HepG2 (cell line): ENCODE measurements at regions not wholly inside any gene's neighbourhood (a gene's known extent, or its start where the extent isn't known, plus 50 kb on each side); places are given as distances from the start of the nearest gene placed in this dataset.

Source experiments
- ATAC-seq: fragments of 200-7000 bp; cut with Tn5 transposase; 3 replicates; pipeline ENCODE4 v1.9.1; 2020; ENCODE audit warnings: mild to moderate bottlenecking, moderate library complexity
- BruUV-seq: library from RNA; stranded (reverse); fragments of 400-500 nt; replicated peaks from 2 replicates; lab custom pipeline; 2021; lab: Mats Ljungman, UMichigan
- CTCF ChIA-PET: fragments of 300-600 bp; formaldehyde crosslinking; extraction: SDS; loops from one replicate; lab custom pipeline; 2021; ENCODE audit warnings: low total read pairs, inconsistent platforms, low intra/inter-chr PET ratio; lab: Yijun Ruan, JAX
- POLR2A ChIA-PET: fragments of 350-600 bp; sonication (Branson Sonifier 250); formaldehyde crosslinking; loops from one replicate; lab custom pipeline; 2020; ENCODE audit warnings: antibody characterized with exemption, inconsistent platforms; lab: Yijun Ruan, JAX
- DNase-seq: peaks from one replicate; pipeline ENCODE4 v3.0.0-alpha.2; 2015; ENCODE audit warnings: low spot score
- FAIRE-seq: peaks from 3 replicates; lab custom pipeline; 2011; peaks lifted over from hg19 to GRCh38; lab: Jason Lieb, UNC
- H2AFZ ChIP-seq: one replicate; pipeline ENCODE4 v1.6.1; 2011; ENCODE audit warnings: low read length, inconsistent platforms
- H3K27ac ChIP-seq: fragments of 300-600 bp; 3 replicates; pipeline ENCODE4 v1.8.0; 2011; ENCODE audit warnings: mixed run types, mild to moderate bottlenecking, mixed read lengths, low read length, inconsistent platforms; ENCODE audit not compliant: insufficient read depth; ENCODE audit errors: extremely low read length
- H3K27me3 ChIP-seq, 2 experiments: fragments of 200-600 bp in 1 of 2; 2 replicates in 1 of 2; 3 replicates in 1 of 2; pipeline versions ENCODE4 v1.6.0 to v1.8.0; 2011; ENCODE audit warnings: low read length in 2 of 2, mild to moderate bottlenecking in 2 of 2, moderate library complexity in 2 of 2, inconsistent platforms in 1 of 2; ENCODE audit not compliant: insufficient read depth in 2 of 2, control insufficient read depth in 1 of 2
- H3K36me3 ChIP-seq, 2 experiments: fragments of 200-600 bp in 1 of 2; replicated peaks in 1 of 2; 2 replicates in 1 of 2; 3 replicates in 1 of 2; pipeline versions ENCODE4 v1.5.1 to v1.8.0; 2011; ENCODE audit warnings: low read length in 2 of 2, inconsistent platforms in 1 of 2; ENCODE audit not compliant: insufficient read depth in 2 of 2, control insufficient read depth in 1 of 2
- H3K4me1 ChIP-seq: 2 replicates; pipeline ENCODE4 v1.5.1; 2012; ENCODE audit warnings: low read length, inconsistent platforms; ENCODE audit not compliant: insufficient read depth
- H3K4me2 ChIP-seq: 2 replicates; pipeline ENCODE4 v1.6.0; 2011; ENCODE audit warnings: low read depth, low read length, inconsistent platforms
- H3K4me3 ChIP-seq, 3 experiments: fragments of 200-600 bp in 1 of 3; sonication (generic), shearing (Covaris generic) in 1 of 3; replicated peaks in 1 of 3; 2 replicates each; pipeline ENCODE4 v1.5.1; 2011 to 2016; ENCODE audit warnings: low read length in 3 of 3, inconsistent platforms in 2 of 3, low read depth in 2 of 3, mild to moderate bottlenecking in 2 of 3, control low read depth in 1 of 3, mixed read lengths in 1 of 3; ENCODE audit not compliant: insufficient read depth in 1 of 3
- H3K79me2 ChIP-seq: one replicate; pipeline ENCODE4 v1.6.1; 2011; ENCODE audit warnings: low read length, inconsistent platforms; ENCODE audit not compliant: insufficient read depth
- H3K9ac ChIP-seq: 2 replicates; pipeline ENCODE4 v1.6.0; 2011; ENCODE audit warnings: mild to moderate bottlenecking, low read depth, low read length, inconsistent platforms; ENCODE audit not compliant: insufficient read depth
- H3K9me3 ChIP-seq: 2 replicates; pipeline ENCODE4 v1.5.1; 2012; ENCODE audit warnings: mild to moderate bottlenecking, low read length
- H4K20me1 ChIP-seq: 2 replicates; pipeline ENCODE4 v1.6.0; 2011; ENCODE audit warnings: inconsistent platforms, mild to moderate bottlenecking, low read length, moderate library complexity; ENCODE audit not compliant: insufficient read depth
- BRCA1 ChIP-seq: sonication (generic); formaldehyde crosslinking; IDR thresholded peaks from 2 replicates; pipeline ENCODE4 v1.4.0; 2020; ENCODE audit warnings: missing genetic modification reagents
- ELF1 ChIP-seq: sonication (generic); formaldehyde crosslinking; IDR thresholded peaks from 2 replicates; pipeline ENCODE4 v1.4.0; 2020; ENCODE audit warnings: missing genetic modification reagents
- MEIS2 ChIP-seq: sonication (generic); formaldehyde crosslinking; IDR thresholded peaks from 2 replicates; pipeline ENCODE4 v1.9.0; 2021; ENCODE audit warnings: mild to moderate bottlenecking, missing genetic modification reagents
- MTA1 ChIP-seq: sonication (generic); formaldehyde crosslinking; IDR thresholded peaks from 2 replicates; pipeline ENCODE4 v1.4.0; 2020; ENCODE audit warnings: missing genetic modification reagents, mild to moderate bottlenecking, borderline replicate concordance
- SALL1 ChIP-seq: sonication (generic); formaldehyde crosslinking; IDR thresholded peaks from 2 replicates; pipeline ENCODE4 v1.8.0; 2022; ENCODE audit warnings: mild to moderate bottlenecking, missing genetic modification reagents
- SRY ChIP-seq: sonication (generic); formaldehyde crosslinking; IDR thresholded peaks from 2 replicates; pipeline ENCODE4 v1.8.0; 2022; ENCODE audit warnings: mild to moderate bottlenecking, missing genetic modification reagents
- STAG1 ChIP-seq: sonication (generic); formaldehyde crosslinking; IDR thresholded peaks from 2 replicates; pipeline ENCODE4 v1.4.0; 2020; ENCODE audit warnings: missing genetic modification reagents
- XRCC5 ChIP-seq: fragments of 200-400 bp; formaldehyde crosslinking; optimal IDR thresholded peaks from 2 replicates; pipeline ENCODE3; 2017; ENCODE audit warnings: mild to moderate bottlenecking, low read length
- YEATS2 ChIP-seq: sonication (generic); formaldehyde crosslinking; IDR thresholded peaks from 2 replicates; pipeline ENCODE4 v1.4.0; 2020; ENCODE audit warnings: missing genetic modification reagents, borderline replicate concordance
- ZC3H4 ChIP-seq: sonication (generic); formaldehyde crosslinking; IDR thresholded peaks from 2 replicates; pipeline ENCODE4 v1.4.0; 2020; ENCODE audit warnings: missing genetic modification reagents, borderline replicate concordance
- ZKSCAN8 ChIP-seq: IDR thresholded peaks from 2 replicates; pipeline ENCODE4 v1.6.1; 2016; ENCODE audit warnings: borderline replicate concordance, missing genetic modification reagents, missing compliant biosample characterization
- ZNF569 ChIP-seq: sonication (generic); formaldehyde crosslinking; IDR thresholded peaks from 2 replicates; pipeline ENCODE4 v1.5.0; 2020; ENCODE audit warnings: mild to moderate bottlenecking, missing genetic modification reagents, moderate library complexity, borderline replicate concordance
- WGBS: methylation state at CpG from one replicate; pipeline ENCODE4 v1.1.6; 2017; ENCODE audit warnings: low lambda C conversion rate; 5-methylcytosine and 5-hydroxymethylcytosine counted together
- in situ Hi-C: cut with HindIII; loops from 2 replicates; pipeline ENCODE4 v1.10.0; 2017; ENCODE audit warnings: low pct_unique_long_range_greater_than_20kb; ENCODE audit not compliant: extremely low pct_ligation_motif_present
- intact Hi-C: fragments of 100-400 bp; cut with micrococcal nuclease; formaldehyde crosslinking; loops from one replicate; pipeline ENCODE4 v1.10.0; 2022; ENCODE audit not compliant: unreplicated experiment
- TF ChIP-seq, protein P1 (sequence below): sonication (generic); formaldehyde crosslinking; IDR thresholded peaks from 2 replicates; pipeline ENCODE4 v1.4.0; 2020; ENCODE audit warnings: mild to moderate bottlenecking, missing genetic modification reagents
- TF ChIP-seq, protein P2 (sequence below): sonication (generic); formaldehyde crosslinking; IDR thresholded peaks from 2 replicates; pipeline ENCODE4 v1.4.0; 2020; ENCODE audit warnings: missing genetic modification reagents
- TF ChIP-seq, protein P3 (sequence below): sonication (generic); formaldehyde crosslinking; IDR thresholded peaks from 2 replicates; pipeline ENCODE4 v1.4.0; 2020; ENCODE audit warnings: missing genetic modification reagents

DNA sequence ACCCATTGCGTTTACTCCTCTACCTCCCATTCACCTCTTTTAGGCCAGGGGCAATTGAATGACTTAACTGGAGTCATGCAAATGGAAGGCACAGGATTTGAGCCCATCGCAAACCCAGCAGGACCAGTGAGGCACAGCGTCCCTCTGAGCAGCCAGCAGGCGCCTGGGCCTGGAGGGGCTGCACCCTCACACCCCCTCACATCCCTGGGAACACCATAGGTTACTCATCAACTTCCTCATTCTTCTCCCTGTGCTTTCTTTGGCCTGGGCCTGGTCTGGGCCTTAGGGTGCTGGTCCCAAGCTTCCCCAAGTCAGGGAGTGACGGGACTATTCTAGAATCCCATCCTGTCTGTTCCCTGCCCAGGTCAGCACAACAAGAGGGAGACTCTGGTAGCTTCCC is 169.4 kb upstream of the EEPD1 start (continued):
- TF ChIP-seq, protein P1, sequence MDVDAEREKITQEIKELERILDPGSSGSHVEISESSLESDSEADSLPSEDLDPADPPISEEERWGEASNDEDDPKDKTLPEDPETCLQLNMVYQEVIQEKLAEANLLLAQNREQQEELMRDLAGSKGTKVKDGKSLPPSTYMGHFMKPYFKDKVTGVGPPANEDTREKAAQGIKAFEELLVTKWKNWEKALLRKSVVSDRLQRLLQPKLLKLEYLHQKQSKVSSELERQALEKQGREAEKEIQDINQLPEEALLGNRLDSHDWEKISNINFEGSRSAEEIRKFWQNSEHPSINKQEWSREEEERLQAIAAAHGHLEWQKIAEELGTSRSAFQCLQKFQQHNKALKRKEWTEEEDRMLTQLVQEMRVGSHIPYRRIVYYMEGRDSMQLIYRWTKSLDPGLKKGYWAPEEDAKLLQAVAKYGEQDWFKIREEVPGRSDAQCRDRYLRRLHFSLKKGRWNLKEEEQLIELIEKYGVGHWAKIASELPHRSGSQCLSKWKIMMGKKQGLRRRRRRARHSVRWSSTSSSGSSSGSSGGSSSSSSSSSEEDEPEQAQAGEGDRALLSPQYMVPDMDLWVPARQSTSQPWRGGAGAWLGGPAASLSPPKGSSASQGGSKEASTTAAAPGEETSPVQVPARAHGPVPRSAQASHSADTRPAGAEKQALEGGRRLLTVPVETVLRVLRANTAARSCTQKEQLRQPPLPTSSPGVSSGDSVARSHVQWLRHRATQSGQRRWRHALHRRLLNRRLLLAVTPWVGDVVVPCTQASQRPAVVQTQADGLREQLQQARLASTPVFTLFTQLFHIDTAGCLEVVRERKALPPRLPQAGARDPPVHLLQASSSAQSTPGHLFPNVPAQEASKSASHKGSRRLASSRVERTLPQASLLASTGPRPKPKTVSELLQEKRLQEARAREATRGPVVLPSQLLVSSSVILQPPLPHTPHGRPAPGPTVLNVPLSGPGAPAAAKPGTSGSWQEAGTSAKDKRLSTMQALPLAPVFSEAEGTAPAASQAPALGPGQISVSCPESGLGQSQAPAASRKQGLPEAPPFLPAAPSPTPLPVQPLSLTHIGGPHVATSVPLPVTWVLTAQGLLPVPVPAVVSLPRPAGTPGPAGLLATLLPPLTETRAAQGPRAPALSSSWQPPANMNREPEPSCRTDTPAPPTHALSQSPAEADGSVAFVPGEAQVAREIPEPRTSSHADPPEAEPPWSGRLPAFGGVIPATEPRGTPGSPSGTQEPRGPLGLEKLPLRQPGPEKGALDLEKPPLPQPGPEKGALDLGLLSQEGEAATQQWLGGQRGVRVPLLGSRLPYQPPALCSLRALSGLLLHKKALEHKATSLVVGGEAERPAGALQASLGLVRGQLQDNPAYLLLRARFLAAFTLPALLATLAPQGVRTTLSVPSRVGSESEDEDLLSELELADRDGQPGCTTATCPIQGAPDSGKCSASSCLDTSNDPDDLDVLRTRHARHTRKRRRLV (CRISPR knock-in tag) = no peak
- TF ChIP-seq ZNF569 (no peak), SALL1 (no peak), BRCA1 (no peak), ELF1 (CRISPR knock-in tag) (no peak), STAG1 (CRISPR knock-in tag) (no peak)

DNA sequence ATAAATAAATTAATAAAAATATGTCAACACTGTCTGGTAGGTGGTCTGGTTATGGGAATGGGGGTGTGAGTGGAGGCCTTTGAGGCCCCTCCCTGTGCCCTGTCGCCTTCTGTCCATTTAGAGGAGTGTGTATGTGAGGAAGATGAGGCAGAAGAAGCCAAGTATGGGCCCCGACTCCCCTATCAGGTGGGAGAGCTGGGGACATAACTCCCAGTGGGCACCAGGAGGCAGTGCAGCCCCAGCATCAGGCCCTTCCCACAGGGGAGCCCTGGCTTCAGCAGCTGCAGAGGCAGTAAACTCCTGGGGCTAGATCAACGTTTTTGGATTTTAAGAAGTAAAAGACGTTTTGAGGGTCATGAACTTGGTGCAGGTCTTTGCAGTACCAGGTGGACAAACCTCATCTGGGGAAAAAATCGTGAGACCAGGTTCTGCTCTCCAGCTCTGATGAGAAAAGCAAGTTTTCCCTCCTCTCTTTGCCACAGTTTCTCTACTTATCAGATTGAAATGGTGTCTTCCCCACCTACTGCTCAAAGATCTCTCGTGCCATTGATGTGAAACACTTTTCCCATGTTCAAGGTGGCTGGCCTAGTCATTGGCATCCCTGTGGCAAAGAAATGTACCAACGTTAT is 167.8 kb upstream of the EEPD1 start:
- Histone ChIP-seq H4K20me1 (no peaks in the 10 kb centered on the region), H3K4me2 (peak overlapping the region; percentile 47), H3K4me3 (no peak overlapping the region), H3K27ac (no peak overlapping the region), H3K27me3 (peaks cover 0 to 10% of the 10 kb centered on the region in 2 experiments; a peak in 2 of 5 replicates), H3K9ac (no peak overlapping the region), H2AFZ (no peak overlapping the region), H3K36me3 (no peaks in the 10 kb centered on the region), H3K79me2 (no peaks in the 10 kb centered on the region), H3K4me1 (peaks cover 14% of the 10 kb centered on the region; the same call in 1 of the 2 replicates), H3K9me3 (no peaks in the 10 kb centered on the region)
- intact Hi-C loops (loop anchor here (1.0 to 10.0 kb wide), 3 partner anchors 100 to 334 kb away; no protein-coding TSS in a partner anchor), in situ Hi-C loops (loop anchor here (5.0 kb wide), 2 partner anchors 167 to 332 kb away; partner anchors contain the start of gene EEPD1)
- ChIA-PET CTCF (interaction anchor here (0.6 to 3.3 kb wide), 6 partner anchors 99 to 333 kb away, joined by 3 to 55 read pairs (median 4); no protein-coding TSS in a partner anchor), POLR2A (interaction anchor here (3.1 kb wide), 1 partner anchor 306 kb away, joined by 15 read pairs; no protein-coding TSS in a partner anchor)
- DNase-seq = peak; percentile 52
- WGBS = 4% methylated on average over 7 of the region's 7 CpGs
- ATAC-seq = peak; percentile 99
- peak; percentile 77 for FAIRE-seq
- no TSS peak for BruUV-seq
- no peak for TF ChIP-seq MEIS2 (CRISPR knock-in tag)
- TF ChIP-seq, protein P2, sequence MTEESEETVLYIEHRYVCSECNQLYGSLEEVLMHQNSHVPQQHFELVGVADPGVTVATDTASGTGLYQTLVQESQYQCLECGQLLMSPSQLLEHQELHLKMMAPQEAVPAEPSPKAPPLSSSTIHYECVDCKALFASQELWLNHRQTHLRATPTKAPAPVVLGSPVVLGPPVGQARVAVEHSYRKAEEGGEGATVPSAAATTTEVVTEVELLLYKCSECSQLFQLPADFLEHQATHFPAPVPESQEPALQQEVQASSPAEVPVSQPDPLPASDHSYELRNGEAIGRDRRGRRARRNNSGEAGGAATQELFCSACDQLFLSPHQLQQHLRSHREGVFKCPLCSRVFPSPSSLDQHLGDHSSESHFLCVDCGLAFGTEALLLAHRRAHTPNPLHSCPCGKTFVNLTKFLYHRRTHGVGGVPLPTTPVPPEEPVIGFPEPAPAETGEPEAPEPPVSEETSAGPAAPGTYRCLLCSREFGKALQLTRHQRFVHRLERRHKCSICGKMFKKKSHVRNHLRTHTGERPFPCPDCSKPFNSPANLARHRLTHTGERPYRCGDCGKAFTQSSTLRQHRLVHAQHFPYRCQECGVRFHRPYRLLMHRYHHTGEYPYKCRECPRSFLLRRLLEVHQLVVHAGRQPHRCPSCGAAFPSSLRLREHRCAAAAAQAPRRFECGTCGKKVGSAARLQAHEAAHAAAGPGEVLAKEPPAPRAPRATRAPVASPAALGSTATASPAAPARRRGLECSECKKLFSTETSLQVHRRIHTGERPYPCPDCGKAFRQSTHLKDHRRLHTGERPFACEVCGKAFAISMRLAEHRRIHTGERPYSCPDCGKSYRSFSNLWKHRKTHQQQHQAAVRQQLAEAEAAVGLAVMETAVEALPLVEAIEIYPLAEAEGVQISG = 0 out of 2 replicates have a peak, but pooled peaks have one; percentile 21
- no peak for TF ChIP-seq MTA1 (CRISPR knock-in tag)
- no peak for TF ChIP-seq YEATS2 (CRISPR knock-in tag)
- TF ChIP-seq, protein P3, sequence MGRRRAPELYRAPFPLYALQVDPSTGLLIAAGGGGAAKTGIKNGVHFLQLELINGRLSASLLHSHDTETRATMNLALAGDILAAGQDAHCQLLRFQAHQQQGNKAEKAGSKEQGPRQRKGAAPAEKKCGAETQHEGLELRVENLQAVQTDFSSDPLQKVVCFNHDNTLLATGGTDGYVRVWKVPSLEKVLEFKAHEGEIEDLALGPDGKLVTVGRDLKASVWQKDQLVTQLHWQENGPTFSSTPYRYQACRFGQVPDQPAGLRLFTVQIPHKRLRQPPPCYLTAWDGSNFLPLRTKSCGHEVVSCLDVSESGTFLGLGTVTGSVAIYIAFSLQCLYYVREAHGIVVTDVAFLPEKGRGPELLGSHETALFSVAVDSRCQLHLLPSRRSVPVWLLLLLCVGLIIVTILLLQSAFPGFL = no peak
- TF ChIP-seq ZKSCAN8 (CRISPR knock-in tag) = no peak
- no peak for TF ChIP-seq ZC3H4 (CRISPR knock-in tag)
- TF ChIP-seq XRCC5 = peak; percentile 67
- 0 out of 2 replicates have a peak, but pooled peaks have one; percentile 42 for TF ChIP-seq SRY (CRISPR knock-in tag)
